Stimulated activated CD4-positive, alpha-beta T cell treated with anti-CD3 and anti-CD28 coated beads, TNF-alpha, amount 100 ng/mL, for 48 hours (primary cell): ENCODE measurements at regions not wholly inside any gene's neighbourhood (a gene's known extent, or its start where the extent isn't known, plus 50 kb on each side); places are given as distances from the start of the nearest gene placed in this dataset.
"Not testable (repeated sequence)": the region's sequence is repeated elsewhere in the genome, so short reads cannot be mapped to it uniquely, and the experiment has no call there.

Experiments used
- DNase-seq, 3 donors: peaks; one replicate each; pipeline ENCODE4 v3.0.0-alpha.2; 2020; ENCODE audit warnings: low read depth in 3 of 3

DNA sequence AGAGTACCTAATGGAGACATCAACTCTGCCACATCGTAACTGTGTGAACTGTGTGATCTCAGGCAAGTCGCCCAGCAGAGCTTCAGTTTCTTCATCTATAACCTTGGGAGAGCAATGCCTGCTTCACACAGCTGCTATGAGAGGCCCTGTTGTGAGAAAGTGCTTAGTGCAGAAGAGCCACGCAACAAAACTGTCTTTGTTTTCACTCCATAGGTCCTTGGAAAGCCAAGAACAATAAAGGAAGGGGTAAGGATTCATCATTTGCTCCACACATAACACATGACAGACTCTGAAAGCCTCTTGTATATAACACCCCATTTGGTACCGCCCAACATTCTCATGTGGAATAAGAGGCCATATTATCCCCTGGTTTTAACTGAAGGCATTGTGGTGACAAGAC lies 231.9 kb upstream of the ISX start:
- DNase-seq = no peak

DNA sequence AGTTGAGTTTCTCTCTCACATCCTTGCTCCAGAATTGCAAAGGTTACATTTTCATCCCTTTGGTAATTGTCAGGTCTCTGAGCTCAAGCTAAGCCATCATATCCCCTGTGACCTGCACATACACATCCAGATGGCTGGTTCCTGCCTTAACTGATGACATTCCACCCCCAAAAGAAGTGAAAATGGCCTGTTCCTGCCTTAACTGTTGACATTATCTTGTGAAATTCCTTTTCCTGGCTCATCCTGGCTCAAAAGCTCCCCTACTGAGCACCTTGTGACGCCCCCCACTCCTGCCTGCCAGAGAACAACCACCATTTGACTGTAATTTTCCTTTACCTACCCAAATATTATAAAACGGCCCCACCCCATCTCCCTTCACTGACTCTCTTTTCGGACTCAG lies 231.4 kb upstream of the ISX start:
- DNase-seq = not testable (repeated sequence)

DNA sequence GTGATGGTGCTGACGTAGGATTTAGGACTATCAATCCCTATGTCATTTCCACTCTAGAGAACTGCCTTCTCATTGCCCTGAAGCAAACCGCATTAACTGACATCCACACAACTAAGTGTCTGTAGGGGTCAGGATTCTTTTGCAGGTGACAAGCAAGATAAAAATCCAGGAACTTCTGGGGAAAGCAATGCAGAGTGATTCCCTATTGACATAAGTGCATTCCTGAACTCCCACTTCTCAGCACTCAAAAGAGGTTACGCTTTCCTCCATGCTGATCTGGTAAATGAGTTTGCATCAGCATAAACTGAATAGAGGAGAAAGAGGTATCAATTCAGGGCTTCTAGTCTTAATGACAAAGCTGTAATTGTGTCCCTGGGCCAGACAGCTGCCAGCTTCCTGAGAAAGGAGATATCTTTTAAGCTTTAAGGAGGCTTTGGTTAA lies 224.6 kb upstream of the ISX start:
- DNase-seq = no peak

- no peak for DNase-seq
Observed at GRCh38 chr22:34841911-34842310, 224.0 kb upstream of the ISX start.

GRCh38 chr22:34842630-34843029 lies 223.3 kb upstream of the ISX start:
- no peak for DNase-seq

DNA sequence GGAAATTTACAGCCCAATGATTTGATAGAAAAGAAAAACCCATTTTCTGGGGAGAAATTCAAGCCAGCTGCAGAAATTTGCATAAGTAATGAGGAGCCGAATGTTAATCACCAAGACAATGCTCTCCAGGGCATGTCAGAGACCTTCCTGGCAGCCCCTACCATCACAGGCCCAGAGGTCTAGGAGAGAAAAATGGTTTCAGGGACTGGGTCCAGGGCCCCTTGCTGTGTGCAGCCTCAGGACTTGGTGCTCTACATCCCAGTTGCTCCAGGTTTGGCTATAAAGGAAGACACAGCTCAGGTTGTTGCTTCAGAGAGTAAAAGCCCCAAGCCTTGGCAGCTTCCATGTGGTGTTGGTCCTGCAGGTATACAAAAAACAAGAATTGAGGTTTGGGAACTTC lies 222.2 kb upstream of the ISX start:
- not testable (repeated sequence) for DNase-seq

GRCh38 chr22:34845391-34845790 lies 220.6 kb upstream of the ISX start:
- no peak for DNase-seq

GRCh38 chr22:34847072-34847471 lies 218.9 kb upstream of the ISX start:
- DNase-seq = no peak

GRCh38 chr22:34849965-34850364 lies 216.0 kb upstream of the ISX start:
- no peak for DNase-seq

DNA sequence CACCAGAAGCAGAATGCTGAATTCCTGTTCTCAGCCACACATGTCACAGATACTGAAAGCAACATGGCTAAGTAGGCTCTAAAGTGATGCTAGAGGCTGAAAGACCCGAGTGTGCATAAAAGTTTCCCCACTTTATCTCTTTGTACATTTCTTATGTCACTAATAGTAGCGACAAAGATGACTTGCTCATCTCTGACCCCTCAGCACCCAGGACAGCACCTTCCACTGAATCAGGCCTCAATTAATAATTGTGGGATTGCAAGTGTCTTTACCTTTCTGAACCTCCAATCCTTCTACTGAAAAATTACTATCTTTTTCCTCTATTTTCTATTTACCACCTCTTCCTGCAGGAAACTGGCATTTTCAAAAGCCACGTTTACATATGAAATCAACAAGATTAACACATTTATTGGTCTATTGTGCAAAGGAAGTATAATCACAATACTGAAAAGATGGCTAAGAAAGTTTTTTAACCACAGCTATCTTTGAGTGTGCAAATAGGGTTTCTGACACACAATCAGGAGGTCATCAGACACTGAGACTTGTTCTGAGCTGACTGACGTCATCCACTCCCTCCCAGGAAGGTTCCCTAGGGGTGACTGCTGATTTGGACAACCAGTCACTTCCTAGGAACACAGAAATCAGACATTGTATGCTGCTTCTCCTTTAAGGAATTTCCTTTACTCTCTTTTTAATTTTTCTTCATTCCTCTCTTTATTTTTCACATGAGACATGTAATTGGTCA lies 213.9 kb upstream of the ISX start:
- DNase-seq = no peak

- DNase-seq = no peak
Observed at GRCh38 chr22:34855471-34855870, 210.5 kb upstream of the ISX start.

DNA sequence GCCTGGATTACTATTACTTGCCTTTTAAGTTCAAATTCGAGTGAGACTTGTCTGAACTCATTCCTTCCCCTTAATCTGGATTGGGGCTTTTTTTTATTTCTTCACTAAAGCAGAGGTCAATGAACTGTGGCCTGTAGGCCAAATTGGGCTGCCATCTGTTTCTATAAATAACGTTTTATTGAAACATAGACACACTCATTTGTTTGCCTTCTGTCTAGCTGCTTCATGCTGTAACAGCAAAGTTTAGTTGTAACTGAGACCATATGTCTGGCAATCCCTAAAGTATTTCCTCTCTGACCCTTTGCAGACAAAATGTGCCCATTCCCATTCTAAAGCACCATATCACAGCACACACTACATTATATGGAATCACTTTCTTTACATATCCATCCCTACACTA lies 207.9 kb upstream of the ISX start:
- no peak for DNase-seq

GRCh38 chr22:34861787-34862186 lies 204.2 kb upstream of the ISX start:
- no peak for DNase-seq

GRCh38 chr22:34866081-34866480 lies 199.9 kb upstream of the ISX start:
- no peak for DNase-seq

GRCh38 chr22:34866495-34867131 lies 199.3 kb upstream of the ISX start:
- no peak for DNase-seq

DNA sequence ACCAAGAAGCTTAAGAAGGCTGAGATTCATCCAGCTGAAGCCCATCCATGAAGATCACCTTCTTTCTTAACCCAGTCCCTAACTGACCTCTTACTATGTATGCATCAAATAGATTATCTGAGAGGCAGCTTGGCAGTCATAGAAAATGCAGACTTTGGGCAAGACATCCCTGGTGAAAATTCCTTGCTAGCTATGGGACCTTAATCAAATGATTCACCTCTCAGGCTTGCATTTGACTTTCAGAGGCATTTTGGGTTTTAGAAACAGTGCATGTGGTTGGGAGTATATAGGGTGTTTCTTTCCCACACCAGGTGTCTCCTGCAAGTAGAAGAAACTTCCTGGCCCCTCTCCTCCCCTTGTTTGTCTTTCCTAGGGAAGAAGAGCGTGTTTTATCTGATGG lies 188.5 kb upstream of the ISX start:
- DNase-seq = no peak

DNA sequence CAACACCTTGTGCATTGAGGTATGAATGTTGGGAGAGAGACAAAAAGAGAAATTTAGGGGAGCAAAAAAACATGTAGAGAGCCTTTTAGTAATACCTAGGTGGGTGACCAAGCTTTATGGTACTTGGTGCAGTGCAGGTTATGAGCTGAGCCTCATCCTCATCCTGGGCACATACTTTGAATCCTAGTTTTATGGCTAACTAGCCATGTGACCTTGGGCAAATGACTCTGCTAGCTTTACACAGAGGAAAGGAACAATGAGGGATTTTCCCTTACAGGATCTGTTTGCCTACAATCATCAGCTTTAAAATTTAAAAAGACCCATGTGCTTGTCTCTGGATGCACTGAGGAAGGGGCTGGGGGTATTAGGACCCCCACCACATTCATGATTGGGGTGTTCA lies 187.8 kb upstream of the ISX start:
- no peak for DNase-seq

- no peak for DNase-seq
Observed at GRCh38 chr22:34879001-34879400, 187.0 kb upstream of the ISX start.

GRCh38 chr22:34880662-34881061 lies 185.3 kb upstream of the ISX start:
- DNase-seq = no peak

- no peak for DNase-seq
Observed at GRCh38 chr22:34881453-34881852, 184.5 kb upstream of the ISX start.

DNA sequence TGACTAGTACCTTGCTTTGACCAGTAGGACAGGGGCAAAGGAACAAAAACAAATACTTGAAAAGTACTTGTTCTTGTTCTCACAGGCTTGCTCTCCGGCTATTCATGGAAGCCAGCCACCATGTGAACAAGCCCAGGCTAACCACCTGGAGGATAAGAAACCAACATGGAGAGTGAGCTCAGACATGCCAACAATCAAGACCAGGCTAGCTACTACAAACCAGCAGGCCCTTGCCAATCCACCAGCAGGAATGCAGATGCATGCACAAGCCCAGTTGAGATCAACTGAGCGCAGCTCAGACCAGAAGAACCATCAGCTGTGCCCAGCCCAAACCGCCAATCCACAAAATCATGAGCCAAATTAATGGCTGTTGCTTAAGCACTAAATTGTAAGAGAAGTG lies 180.1 kb upstream of the ISX start:
- DNase-seq = no peak

GRCh38 chr22:34886391-34886790 lies 179.6 kb upstream of the ISX start:
- DNase-seq = no peak

- no peak for DNase-seq
Observed at GRCh38 chr22:34886812-34887211, 179.1 kb upstream of the ISX start.

DNA sequence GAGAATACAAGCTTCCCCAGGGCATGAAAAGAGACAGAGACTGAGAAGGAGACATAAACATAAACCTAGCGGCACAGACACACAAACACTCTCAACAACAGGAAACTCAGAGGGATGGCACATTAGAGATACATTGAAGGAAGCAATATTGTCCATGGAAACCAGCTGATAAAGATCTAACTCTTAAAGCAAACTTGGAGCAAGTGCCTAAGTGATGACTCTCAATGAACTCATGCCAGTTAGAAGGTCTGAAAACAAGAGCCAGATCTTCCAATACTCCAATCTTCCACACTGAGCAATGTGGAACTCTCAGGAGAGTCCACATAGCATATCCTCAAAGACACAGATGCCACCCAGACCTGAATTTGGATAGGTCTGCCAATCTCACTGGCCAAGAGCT lies 168.8 kb upstream of the ISX start:
- DNase-seq = no peak
